Fibroblast of skin of abdomen (primary cell): ENCODE measurements at regions not wholly inside any gene's neighbourhood (a gene's known extent, or its start where the extent isn't known, plus 50 kb on each side); places are given as distances from the start of the nearest gene placed in this dataset.
"Not testable (repeated sequence)": the region's sequence is repeated elsewhere in the genome, so short reads cannot be mapped to it uniquely, and the experiment has no call there.

Experiments
- DNase-seq: peaks from one replicate; pipeline ENCODE4 v3.0.0-alpha.2; 2013

GRCh38 chr9:65393111-65393810, 108.3 kb upstream of the FOXD4L5 start:
- DNase-seq, result not testable (repeated sequence)

GRCh38 chr9:65392611-65393010, 107.6 kb upstream of the FOXD4L5 start:
- not testable (repeated sequence) for DNase-seq

- not testable (repeated sequence) for DNase-seq
These were observed 104.7 kb upstream of the FOXD4L5 start for GRCh38 chr9:65389710-65390109.

GRCh38 chr9:65389216-65389615, 104.2 kb upstream of the FOXD4L5 start:
- DNase-seq, result not testable (repeated sequence)

- DNase-seq, result peak; percentile 76
These were observed 101.7 kb upstream of the FOXD4L5 start for GRCh38 chr9:65386699-65387098.

GRCh38 chr9:65386191-65386590, 101.2 kb upstream of the FOXD4L5 start:
- not testable (repeated sequence) for DNase-seq

GRCh38 chr9:65385655-65386024, 100.6 kb upstream of the FOXD4L5 start:
- not testable (repeated sequence) for DNase-seq

- not testable (repeated sequence) for DNase-seq
These were observed 100.0 kb upstream of the FOXD4L5 start for GRCh38 chr9:65384759-65385654.

GRCh38 chr9:65384066-65384465, 99.1 kb upstream of the FOXD4L5 start:
- not testable (repeated sequence) for DNase-seq

GRCh38 chr9:65383646-65384045, 98.6 kb upstream of the FOXD4L5 start:
- DNase-seq, result not testable (repeated sequence)

- not testable (repeated sequence) for DNase-seq
These were observed 97.8 kb upstream of the FOXD4L5 start for GRCh38 chr9:65382701-65383318.
